Smooth muscle cell (in vitro differentiated cells): ENCODE measurements at regions not wholly inside any gene's neighbourhood (a gene's known extent, or its start where the extent isn't known, plus 50 kb on each side); places are given as distances from the start of the nearest gene placed in this dataset.

Experiments
- DNase-seq: peaks from one replicate; lab custom pipeline; 2025; ENCODE audit not compliant: unreplicated experiment; lab: John Stamatoyannopoulos, UW
- H2AFZ ChIP-seq: fragments of 200-600 bp; sonication (generic); 2 replicates; pipeline ENCODE4 v1.6.0; 2016; ENCODE audit warnings: antibody characterized with exemption, low read depth, mild to moderate bottlenecking
- H3F3A ChIP-seq: fragments of 200-600 bp; sonication (generic); 2 replicates; pipeline ENCODE4 v1.6.0; 2017; ENCODE audit warnings: antibody characterized with exemption, low read depth
- H3K27ac ChIP-seq: fragments of 200-600 bp; sonication (generic); 2 replicates; pipeline ENCODE4 v1.5.1; 2016; ENCODE audit warnings: low read depth, mild to moderate bottlenecking
- H3K27me3 ChIP-seq: fragments of 200-600 bp; sonication (generic); 2 replicates; pipeline ENCODE4 v1.6.1; 2016; ENCODE audit warnings: low read depth, mild to moderate bottlenecking
- H3K36me3 ChIP-seq: fragments of 200-600 bp; sonication (generic); 2 replicates; pipeline ENCODE4 v1.5.1; 2016; ENCODE audit warnings: low read depth
- H3K4me1 ChIP-seq: fragments of 200-600 bp; sonication (generic); 2 replicates; pipeline ENCODE4 v1.5.1; 2016; ENCODE audit warnings: low read depth
- H3K4me2 ChIP-seq: fragments of 200-600 bp; sonication (generic); 2 replicates; pipeline ENCODE4 v1.6.0; 2016; ENCODE audit warnings: mild to moderate bottlenecking
- H3K4me3 ChIP-seq: fragments of 200-600 bp; sonication (generic); 2 replicates; pipeline ENCODE4 v1.5.1; 2016; ENCODE audit warnings: mild to moderate bottlenecking
- H3K79me2 ChIP-seq: fragments of 200-600 bp; sonication (generic); 2 replicates; pipeline ENCODE4 v1.6.0; 2016; ENCODE audit warnings: low read depth, mild to moderate bottlenecking
- H3K9ac ChIP-seq: fragments of 200-600 bp; sonication (generic); 2 replicates; pipeline ENCODE4 v1.6.0; 2016; ENCODE audit warnings: low read depth
- H3K9me3 ChIP-seq: fragments of 200-600 bp; sonication (generic); replicated peaks from 2 replicates; pipeline ENCODE4 v1.5.1; 2016; ENCODE audit warnings: low read depth
- H4K20me1 ChIP-seq: fragments of 200-600 bp; sonication (generic); 2 replicates; pipeline ENCODE4 v1.6.0; 2016; ENCODE audit warnings: low read depth
- CTCF ChIP-seq: fragments of 200-600 bp; sonication (generic); IDR thresholded peaks from 2 replicates; pipeline ENCODE4 v1.5.1; 2017; ENCODE audit warnings: borderline replicate concordance, mild to moderate bottlenecking, antibody characterized with exemption; ENCODE audit not compliant: insufficient read depth, poor library complexity, severe bottlenecking
- WGBS: methylation state at CpG from one replicate; pipeline ENCODE4 v1.1.7; 2016; ENCODE audit warnings: low lambda C conversion rate; 5-methylcytosine and 5-hydroxymethylcytosine counted together

DNA sequence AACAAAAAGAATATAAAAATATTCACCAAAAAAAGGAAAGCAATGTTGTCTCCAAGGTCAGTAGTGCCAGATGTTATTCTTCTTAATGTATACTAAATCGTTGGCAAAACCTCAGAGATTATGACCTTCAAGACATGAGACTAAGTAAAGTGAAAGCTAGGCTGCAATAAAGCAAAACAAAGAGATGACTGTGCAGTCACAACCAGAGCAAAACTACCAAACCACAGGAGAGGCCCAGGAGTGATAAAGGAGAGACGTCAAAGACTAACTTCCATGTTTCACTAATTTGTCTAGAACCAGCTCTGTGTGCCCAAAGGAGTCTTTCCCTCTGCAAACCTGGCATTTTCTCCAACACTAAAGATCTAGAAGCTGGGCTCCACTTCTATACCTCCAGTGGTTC is 155.9 kb upstream of the POU3F2 start:
- no peak overlapping the region for H2AFZ ChIP-seq
- no peaks in the 10 kb centered on the region for H3K36me3 ChIP-seq
- H3K27ac ChIP-seq = no peak overlapping the region
- H3K79me2 ChIP-seq = no peaks in the 10 kb centered on the region
- no peak overlapping the region for H3K9ac ChIP-seq
- no peak for TF ChIP-seq CTCF
- no peaks in the 10 kb centered on the region for H3K4me1 ChIP-seq
- no peaks in the 10 kb centered on the region for H4K20me1 ChIP-seq
- no peak overlapping the region for H3K4me2 ChIP-seq
- H3K9me3 ChIP-seq = no peaks in the 10 kb centered on the region
- H3K27me3 ChIP-seq = no peaks in the 10 kb centered on the region
- no peak overlapping the region for H3K4me3 ChIP-seq
- DNase-seq = no peak
- 27% methylated on average over 2 of the region's 2 CpGs for WGBS
- H3F3A ChIP-seq = no peaks in the 10 kb centered on the region

DNA sequence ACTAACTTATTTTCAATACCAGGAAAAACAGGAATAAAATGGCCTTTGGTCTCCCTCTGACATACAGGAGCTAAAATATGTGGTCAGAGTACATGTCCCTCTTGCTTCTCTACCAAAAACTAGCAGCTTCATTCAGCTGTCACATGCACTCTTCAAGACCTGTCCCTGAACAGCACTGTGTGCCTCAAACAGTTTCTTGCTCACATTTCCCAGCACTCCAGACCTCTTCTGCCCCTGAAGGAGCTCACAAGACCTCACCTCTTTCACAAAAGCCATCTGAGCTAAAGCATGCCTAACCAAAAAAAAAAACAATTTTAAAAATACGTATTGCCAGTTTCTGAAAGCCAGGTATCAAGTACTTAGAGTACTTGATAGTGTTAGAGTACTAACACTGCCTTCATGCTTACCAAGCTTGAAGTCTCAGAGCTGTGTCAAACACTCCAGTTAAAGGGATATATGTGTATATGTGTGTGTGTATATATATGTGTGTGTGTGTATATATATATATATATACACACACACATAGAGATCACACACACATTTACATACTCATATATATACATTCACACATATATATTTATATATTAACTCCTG is 148.3 kb upstream of the POU3F2 start:
- Histone ChIP-seq H3K4me1 (no peaks in the 10 kb centered on the region), H3F3A (no peaks in the 10 kb centered on the region), H3K9ac (no peak overlapping the region), H3K4me3 (no peak overlapping the region), H2AFZ (no peak overlapping the region), H3K27me3 (no peaks in the 10 kb centered on the region), H3K79me2 (no peaks in the 10 kb centered on the region), H3K4me2 (no peak overlapping the region), H3K36me3 (no peaks in the 10 kb centered on the region), H4K20me1 (no peaks in the 10 kb centered on the region), H3K9me3 (no peaks in the 10 kb centered on the region), H3K27ac (no peak overlapping the region)
- no peak for DNase-seq
- no peak for TF ChIP-seq CTCF
- 89% methylated on average over 1 of the region's 1 CpG for WGBS

DNA sequence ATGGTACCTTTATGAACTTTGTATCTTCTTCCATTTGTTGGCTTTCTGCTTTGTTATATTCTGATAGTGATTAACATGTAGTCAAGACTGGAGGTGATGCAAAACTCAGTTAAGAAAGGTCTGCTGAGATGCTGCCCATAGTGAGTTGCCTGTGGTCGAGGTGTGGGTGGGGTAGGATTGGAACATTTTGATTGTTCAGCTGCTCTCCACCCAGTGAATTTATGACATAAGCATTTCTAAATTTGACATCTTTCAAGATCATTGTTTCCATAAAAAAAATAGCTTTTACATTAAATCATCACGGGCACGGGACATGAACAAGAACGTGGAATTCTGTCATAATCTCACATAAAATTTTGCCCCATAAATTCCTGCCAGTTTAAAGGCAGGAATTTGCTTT is 146.6 kb upstream of the POU3F2 start:
- Histone ChIP-seq H3K27me3 (no peaks in the 10 kb centered on the region), H3F3A (no peaks in the 10 kb centered on the region), H3K4me2 (no peak overlapping the region), H3K27ac (no peak overlapping the region), H3K79me2 (no peaks in the 10 kb centered on the region), H3K9me3 (no peaks in the 10 kb centered on the region), H3K4me3 (no peak overlapping the region), H4K20me1 (no peaks in the 10 kb centered on the region), H3K4me1 (no peaks in the 10 kb centered on the region), H3K36me3 (no peaks in the 10 kb centered on the region), H3K9ac (no peak overlapping the region), H2AFZ (no peak overlapping the region)
- WGBS = 66% methylated on average over 4 of the region's 4 CpGs
- DNase-seq = no peak
- no peak for TF ChIP-seq CTCF

DNA sequence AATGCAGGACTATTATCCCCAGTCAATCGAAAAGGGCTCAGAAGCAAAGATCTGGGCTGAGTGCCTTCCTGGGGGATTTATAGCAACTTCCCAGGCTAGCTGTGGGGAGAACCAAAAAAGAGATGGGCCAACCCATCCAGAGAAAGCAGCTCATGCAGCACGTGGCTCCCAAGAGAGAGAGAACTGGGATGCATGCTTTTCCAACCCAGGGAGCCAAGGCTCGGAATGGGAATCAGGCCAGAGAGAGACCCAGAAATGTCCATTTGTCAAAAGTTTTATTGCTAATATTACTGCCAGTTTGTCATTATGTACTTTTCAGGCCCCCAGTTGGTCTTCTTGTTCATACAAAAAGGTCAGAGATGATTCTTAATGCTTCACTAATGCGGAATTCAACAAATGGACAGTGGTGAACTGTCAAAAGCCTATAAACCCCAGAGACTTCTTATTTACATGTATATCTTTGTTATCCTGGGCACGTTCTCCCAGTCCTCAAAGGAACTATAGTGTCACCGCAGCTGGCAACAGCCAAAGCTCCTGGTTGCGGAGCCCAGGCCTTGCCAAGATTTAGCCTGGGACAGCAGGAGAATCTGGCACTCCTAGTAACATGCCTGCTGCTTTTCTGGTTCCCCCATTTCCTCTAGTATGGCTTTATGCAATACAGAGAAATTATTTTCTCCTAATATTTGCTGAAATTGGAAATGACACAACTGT is 139.1 kb upstream of the POU3F2 start:
- no peaks in the 10 kb centered on the region for H3K27me3 ChIP-seq
- no peaks in the 10 kb centered on the region for H3K79me2 ChIP-seq
- H3K9me3 ChIP-seq = no peaks in the 10 kb centered on the region
- TF ChIP-seq CTCF = no peak
- 84% methylated on average over 7 of the region's 7 CpGs for WGBS
- no peak overlapping the region for H2AFZ ChIP-seq
- H3K9ac ChIP-seq = no peak overlapping the region
- H3K36me3 ChIP-seq = no peaks in the 10 kb centered on the region
- no peak for DNase-seq
- H3F3A ChIP-seq = no peaks in the 10 kb centered on the region
- no peak overlapping the region for H3K27ac ChIP-seq
- H3K4me1 ChIP-seq = no peaks in the 10 kb centered on the region
- H3K4me3 ChIP-seq = no peak overlapping the region
- no peaks in the 10 kb centered on the region for H4K20me1 ChIP-seq
- H3K4me2 ChIP-seq = no peak overlapping the region
